ENCODE measurements at regions not wholly inside any gene's neighbourhood (a gene's known extent, or its start where the extent isn't known, plus 50 kb on each side); places are given as distances from the start of the nearest gene placed in this dataset.

- Histone ChIP-seq H3K4me3 (ENCODE audit: low read depth in 2 of 2, low read length in 1 of 2) (no peak overlapping the region), H3K9me2 (no peaks in the 10 kb centered on the region), H3K27ac (ENCODE audit: low read depth in 2 of 2, low read length in 1 of 2) (peak overlapping the region in 1 of 2 experiments; percentile 18; a peak in 2 of 4 replicates), H3K9me3 (no peaks in the 10 kb centered on the region), H3K4me2 (no peak overlapping the region; the same call in 1 of the 2 replicates), H3K27me3 (ENCODE audit: insufficient read depth) (no peaks in the 10 kb centered on the region), H3F3A (replicated peaks; ENCODE audit: insufficient read depth) (no peaks in the 10 kb centered on the region), H3K36me3 (replicated peaks in 1 of 2; ENCODE audit: control insufficient read depth in 1 of 2, insufficient read depth in 2 of 2, low read length in 1 of 2) (no peaks in the 10 kb centered on the region), H2AFZ (ENCODE audit: low read depth) (peak overlapping the region; percentile 25; the same call in 1 of the 2 replicates), H3K4me1 (ENCODE audit: control insufficient read depth in 1 of 2, insufficient read depth in 2 of 2, low read depth in 1 of 2, low read length in 1 of 2) (no peaks in the 10 kb centered on the region; a peak in 2 of 4 replicates), H3K79me2 (ENCODE audit: insufficient read depth) (no peaks in the 10 kb centered on the region), H3K9ac (no peak overlapping the region), H4K20me1 (ENCODE audit: insufficient read depth) (no peaks in the 10 kb centered on the region)
- ChIA-PET POLR2A (no interaction called here), CTCF (no interaction called here)
- DNase-seq: no peak
- TF ChIP-seq EP300 (IDR thresholded peaks at IDR 0.05; ENCODE audit: borderline replicate concordance in 1 of 2, low read depth in 1 of 2, low read length in 1 of 2) (no peak), ZBTB33 (IDR thresholded peaks at IDR 0.05; ENCODE audit: borderline replicate concordance, low read depth) (no peak), SIN3A (IDR thresholded peaks at IDR 0.05; ENCODE audit: borderline replicate concordance, low read depth, low read length) (no peak), RAD21 (IDR thresholded peaks at IDR 0.05; ENCODE audit: low read length) (no peak), GATA2 (CRISPR knock-in tag; IDR thresholded peaks at IDR 0.05) (no peak), MAX (IDR thresholded peaks at IDR 0.05; ENCODE audit: low read depth) (no peak), REST (IDR thresholded peaks at IDR 0.05; ENCODE audit: low read depth, low read length) (no peak), POLR2AphosphoS5 (IDR thresholded peaks at IDR 0.05; ENCODE audit: low read depth, low read length) (no peak), FOXM1 (IDR thresholded peaks at IDR 0.05; ENCODE audit: low read depth) (no peak), YY1 (IDR thresholded peaks at IDR 0.05; ENCODE audit: low read depth) (no peak), EZH2phosphoT487 (IDR thresholded peaks at IDR 0.05; ENCODE audit: borderline replicate concordance, low read depth) (no peak), RFX5 (IDR thresholded peaks at IDR 0.05; ENCODE audit: low read length) (no peak), NRF1 (IDR thresholded peaks at IDR 0.05; ENCODE audit: low read depth, low read length) (no peak), USF2 (IDR thresholded peaks at IDR 0.05; ENCODE audit: borderline replicate concordance, low read depth, low read length) (no peak), USF1 (IDR thresholded peaks at IDR 0.05; ENCODE audit: borderline replicate concordance, low read depth) (no peak), CHD2 (IDR thresholded peaks at IDR 0.05; ENCODE audit: low read length, partially characterized antibody) (no peak), IRF3 (IDR thresholded peaks at IDR 0.05; ENCODE audit: low read depth, low read length) (no peak), TAF1 (IDR thresholded peaks at IDR 0.05; ENCODE audit: borderline replicate concordance, low read depth, low read length) (no peak)
- WGBS (ENCODE audit: low lambda C conversion rate): 46% methylated on average over 3 of the region's 3 CpGs
These were observed 422.7 kb upstream of the SYT1 start for GRCh38 chr12:78441737-78442453.
